ENCODE measurements at regions not wholly inside any gene's neighbourhood (a gene's known extent, or its start where the extent isn't known, plus 50 kb on each side); places are given as distances from the start of the nearest gene placed in this dataset.
"Not testable (repeated sequence)": the region's sequence is repeated elsewhere in the genome, so short reads cannot be mapped to it uniquely, and the experiment has no call there.

GRCh38 chr5:117633093-117633492, 1058.5 kb upstream of the SEMA6A start:
- DNase-seq (ENCODE audit: low read depth, low spot score) = no peak
- H3K27ac ChIP-seq = no peak overlapping the region

GRCh38 chr5:117624201-117624600, 1049.6 kb upstream of the SEMA6A start:
- DNase-seq (ENCODE audit: low read depth, low spot score) = no peak
- no peak overlapping the region for H3K27ac ChIP-seq

GRCh38 chr5:117623042-117623805, 1048.6 kb upstream of the SEMA6A start:
- no peak overlapping the region for H3K27ac ChIP-seq
- DNase-seq (ENCODE audit: low read depth, low spot score) = peak; percentile 22

- no peak for DNase-seq (ENCODE audit: low read depth, low spot score)
Observed at GRCh38 chr5:117621921-117622320, 1047.3 kb upstream of the SEMA6A start.

GRCh38 chr5:117615226-117615625, 1040.6 kb upstream of the SEMA6A start:
- no peak for DNase-seq (ENCODE audit: low read depth, low spot score)
- no peak overlapping the region for H3K27ac ChIP-seq

More at GRCh38 chr5:117621921-117622320, 1047.3 kb upstream of the SEMA6A start:
- H3K27ac ChIP-seq = no peak overlapping the region

- no peak for DNase-seq (ENCODE audit: low read depth, low spot score)
- no peak overlapping the region for H3K27ac ChIP-seq
Observed at GRCh38 chr5:117614408-117614807, 1039.8 kb upstream of the SEMA6A start.

GRCh38 chr5:117604845-117605244, 1030.2 kb upstream of the SEMA6A start:
- no peak overlapping the region for H3K27ac ChIP-seq
- DNase-seq (ENCODE audit: low read depth, low spot score) = no peak

GRCh38 chr5:117599811-117600210, 1025.2 kb upstream of the SEMA6A start:
- not testable (repeated sequence) for DNase-seq (ENCODE audit: low read depth, low spot score); H3K27ac ChIP-seq

GRCh38 chr5:117594166-117594565, 1019.5 kb upstream of the SEMA6A start:
- DNase-seq (ENCODE audit: low read depth, low spot score) = no peak
- H3K27ac ChIP-seq = no peak overlapping the region

GRCh38 chr5:117590944-117591343, 1016.3 kb upstream of the SEMA6A start:
- DNase-seq (ENCODE audit: low read depth, low spot score) = no peak
- H3K27ac ChIP-seq = no peak overlapping the region

GRCh38 chr5:117588611-117589010, 1014.0 kb upstream of the SEMA6A start:
- no peak for DNase-seq (ENCODE audit: low read depth, low spot score)
- no peak overlapping the region for H3K27ac ChIP-seq

GRCh38 chr5:117587111-117587510, 1012.5 kb upstream of the SEMA6A start:
- no peak for DNase-seq (ENCODE audit: low read depth, low spot score)
- H3K27ac ChIP-seq = no peak overlapping the region

- no peak overlapping the region for H3K27ac ChIP-seq
- no peak for DNase-seq (ENCODE audit: low read depth, low spot score)
Observed at GRCh38 chr5:117568622-117569021, 994.0 kb upstream of the SEMA6A start.

GRCh38 chr5:117568126-117568525, 993.5 kb upstream of the SEMA6A start:
- no peak for DNase-seq (ENCODE audit: low read depth, low spot score)
- no peak overlapping the region for H3K27ac ChIP-seq

- no peak overlapping the region for H3K27ac ChIP-seq
- DNase-seq (ENCODE audit: low read depth, low spot score) = no peak
Observed at GRCh38 chr5:117562647-117563046, 988.0 kb upstream of the SEMA6A start.

- DNase-seq (ENCODE audit: low read depth, low spot score) = no peak
- H3K27ac ChIP-seq = no peak overlapping the region
Observed at GRCh38 chr5:117561531-117561930, 986.9 kb upstream of the SEMA6A start.

GRCh38 chr5:117559005-117559844, 984.6 kb upstream of the SEMA6A start:
- H3K27ac ChIP-seq = no peak overlapping the region
- no peak for DNase-seq (ENCODE audit: low read depth, low spot score)

- no peak overlapping the region for H3K27ac ChIP-seq
- no peak for DNase-seq (ENCODE audit: low read depth, low spot score)
Observed at GRCh38 chr5:117551236-117551635, 976.6 kb upstream of the SEMA6A start.

- H3K27ac ChIP-seq = no peak overlapping the region
- DNase-seq (ENCODE audit: low read depth, low spot score) = no peak
Observed at GRCh38 chr5:117547192-117547591, 972.6 kb upstream of the SEMA6A start.

GRCh38 chr5:117539692-117540091, 965.1 kb upstream of the SEMA6A start:
- H3K27ac ChIP-seq = no peak overlapping the region
- DNase-seq (ENCODE audit: low read depth, low spot score) = no peak

GRCh38 chr5:117533792-117534191, 959.2 kb upstream of the SEMA6A start:
- no peak overlapping the region for H3K27ac ChIP-seq
- no peak for DNase-seq (ENCODE audit: low read depth, low spot score)

All from epithelial cell of prostate (primary cell).